HG02970 (cell line): ENCODE measurements at regions not wholly inside any gene's neighbourhood (a gene's known extent, or its start where the extent isn't known, plus 50 kb on each side); places are given as distances from the start of the nearest gene placed in this dataset.
"Not testable (repeated sequence)": the region's sequence is repeated elsewhere in the genome, so short reads cannot be mapped to it uniquely, and the experiment has no call there.

Experiments used
- ATAC-seq: cut with Tn5 transposase; IDR thresholded peaks from one replicate; pipeline ENCODE4 v1.9.1; 2021; ENCODE audit warnings: mild to moderate bottlenecking, moderate library complexity, moderate number of reproducible peaks; ENCODE audit not compliant: unreplicated experiment, low FRiP score

- ATAC-seq = no peak
Measured at GRCh38 chr5:99243111-99243510, 314.3 kb upstream of the CHD1 start.

GRCh38 chr5:99239826-99240360 is 311.1 kb upstream of the CHD1 start:
- no peak for ATAC-seq

- ATAC-seq = no peak
Measured at GRCh38 chr5:99191206-99191745, 262.5 kb upstream of the CHD1 start.

- no peak for ATAC-seq
Measured at GRCh38 chr5:99187611-99188010, 258.8 kb upstream of the CHD1 start.

GRCh38 chr5:99179206-99179605 is 250.4 kb upstream of the CHD1 start:
- ATAC-seq = no peak

GRCh38 chr5:99177796-99178195 is 249.0 kb upstream of the CHD1 start:
- no peak for ATAC-seq

- ATAC-seq = no peak
Measured at GRCh38 chr5:99176186-99176585, 247.4 kb upstream of the CHD1 start.

GRCh38 chr5:99169309-99169708 is 240.5 kb upstream of the CHD1 start:
- no peak for ATAC-seq

- ATAC-seq = not testable (repeated sequence)
Measured at GRCh38 chr5:99161538-99161937, 232.7 kb upstream of the CHD1 start.

GRCh38 chr5:99156688-99157087 is 227.9 kb upstream of the CHD1 start:
- ATAC-seq = no peak

- not testable (repeated sequence) for ATAC-seq
Measured at GRCh38 chr5:99143283-99143795, 214.5 kb upstream of the CHD1 start.

GRCh38 chr5:99141534-99142128 is 212.8 kb upstream of the CHD1 start:
- no peak for ATAC-seq

- no peak for ATAC-seq
Measured at GRCh38 chr5:99138911-99139310, 210.1 kb upstream of the CHD1 start.

- no peak for ATAC-seq
Measured at GRCh38 chr5:99133921-99134320, 205.1 kb upstream of the CHD1 start.

- ATAC-seq = no peak
Measured at GRCh38 chr5:99129768-99130501, 201.1 kb upstream of the CHD1 start.

- ATAC-seq = no peak
Measured at GRCh38 chr5:99122976-99123375, 194.2 kb upstream of the CHD1 start.

- no peak for ATAC-seq
Measured at GRCh38 chr5:99119326-99119725, 190.5 kb upstream of the CHD1 start.

GRCh38 chr5:99116526-99116925 is 187.7 kb upstream of the CHD1 start:
- no peak for ATAC-seq

GRCh38 chr5:99109894-99110293 is 181.1 kb upstream of the CHD1 start:
- no peak for ATAC-seq

GRCh38 chr5:99105216-99105615 is 176.4 kb upstream of the CHD1 start:
- no peak for ATAC-seq

GRCh38 chr5:99104538-99105132 is 175.8 kb upstream of the CHD1 start:
- no peak for ATAC-seq
